ENCODE measurements at regions not wholly inside any gene's neighbourhood (a gene's known extent, or its start where the extent isn't known, plus 50 kb on each side); places are given as distances from the start of the nearest gene placed in this dataset.

DNA sequence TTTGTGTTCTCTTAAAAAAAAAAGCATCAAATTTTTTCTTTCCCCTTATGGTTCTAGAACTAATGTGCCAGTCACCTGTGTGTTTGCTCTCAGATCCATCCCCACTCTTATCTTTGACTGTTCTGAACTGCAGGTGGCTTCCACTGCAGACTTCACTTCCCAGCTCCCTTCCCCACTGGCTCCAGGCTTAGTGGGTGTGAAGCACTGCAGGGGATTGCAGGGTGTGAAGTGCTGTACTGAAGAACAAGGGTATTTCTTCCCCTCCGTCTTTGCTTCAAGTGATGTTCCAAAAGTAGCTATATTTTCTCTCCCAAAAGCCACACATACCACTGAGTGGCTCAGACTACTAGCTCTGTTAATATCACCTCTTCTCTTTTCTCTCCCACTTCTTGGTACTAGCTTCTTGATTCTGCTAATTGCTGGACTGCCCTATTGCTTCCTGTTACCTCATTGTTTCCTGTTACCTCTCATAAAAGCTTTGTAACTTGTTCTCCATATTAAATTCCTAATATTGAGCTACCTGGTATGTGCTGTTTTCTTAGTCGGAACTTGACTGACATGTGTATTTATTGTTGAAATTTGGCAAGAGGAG is 115.4 kb upstream of the PRICKLE1 start:
- DNase-seq = no peak

DNA sequence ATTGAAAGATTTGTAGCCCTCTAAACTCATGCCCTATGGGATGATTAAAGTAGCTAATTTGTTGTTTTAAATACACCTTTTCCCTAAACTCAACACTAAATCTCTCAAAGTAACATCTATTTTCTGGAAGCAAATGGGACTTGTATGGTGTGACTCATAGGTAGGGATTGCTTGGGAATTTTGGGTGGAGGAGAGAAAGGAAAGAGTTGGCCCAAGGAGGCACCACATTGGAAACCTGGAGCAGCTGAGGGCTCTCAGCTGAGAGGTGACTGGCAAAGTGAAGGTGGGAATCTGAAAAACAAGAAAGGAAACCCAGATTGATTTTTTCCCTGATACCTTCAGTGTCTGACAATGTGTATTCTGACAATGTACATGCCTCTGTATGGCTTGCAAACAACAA is 114.8 kb upstream of the PRICKLE1 start:
- no peak for DNase-seq

DNA sequence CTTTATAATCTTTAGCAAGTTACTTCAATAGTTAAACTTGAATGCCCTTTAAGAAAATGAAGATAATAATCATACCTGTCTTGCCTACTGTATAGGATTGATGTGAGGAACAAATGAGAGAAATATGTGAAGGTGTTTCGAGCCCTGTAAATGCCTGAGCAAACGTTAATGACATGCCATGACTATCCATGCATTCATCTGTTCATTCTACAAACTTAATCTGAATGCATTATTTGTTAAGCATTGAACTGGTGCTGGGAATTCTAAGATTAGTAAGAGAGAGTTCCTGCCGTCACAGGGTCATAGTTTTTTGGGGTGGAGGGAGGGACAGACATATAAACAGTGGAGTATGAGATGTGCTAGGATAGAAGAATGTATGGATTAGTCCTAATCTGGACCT is 111.5 kb upstream of the PRICKLE1 start:
- DNase-seq = no peak

DNA sequence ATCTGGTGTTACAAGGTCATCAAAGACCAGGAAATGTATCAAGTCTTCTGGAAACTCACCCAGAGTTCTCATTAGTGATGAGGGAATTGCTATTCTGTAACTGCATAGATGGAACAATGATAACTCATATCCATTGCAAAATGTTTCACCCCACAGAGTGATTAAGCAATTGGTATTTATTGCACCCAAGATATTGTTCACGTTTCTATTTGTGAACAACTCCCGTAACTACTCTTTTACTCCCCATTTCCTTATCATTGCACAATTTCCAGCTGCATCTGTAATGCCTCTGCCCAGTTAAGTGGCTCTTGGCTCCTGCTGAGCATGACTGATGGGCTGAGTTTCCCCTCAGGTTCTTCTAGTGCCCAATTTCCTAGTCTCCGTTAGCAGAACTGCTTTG is 108.7 kb upstream of the PRICKLE1 start:
- peak; percentile 78 for DNase-seq

DNA sequence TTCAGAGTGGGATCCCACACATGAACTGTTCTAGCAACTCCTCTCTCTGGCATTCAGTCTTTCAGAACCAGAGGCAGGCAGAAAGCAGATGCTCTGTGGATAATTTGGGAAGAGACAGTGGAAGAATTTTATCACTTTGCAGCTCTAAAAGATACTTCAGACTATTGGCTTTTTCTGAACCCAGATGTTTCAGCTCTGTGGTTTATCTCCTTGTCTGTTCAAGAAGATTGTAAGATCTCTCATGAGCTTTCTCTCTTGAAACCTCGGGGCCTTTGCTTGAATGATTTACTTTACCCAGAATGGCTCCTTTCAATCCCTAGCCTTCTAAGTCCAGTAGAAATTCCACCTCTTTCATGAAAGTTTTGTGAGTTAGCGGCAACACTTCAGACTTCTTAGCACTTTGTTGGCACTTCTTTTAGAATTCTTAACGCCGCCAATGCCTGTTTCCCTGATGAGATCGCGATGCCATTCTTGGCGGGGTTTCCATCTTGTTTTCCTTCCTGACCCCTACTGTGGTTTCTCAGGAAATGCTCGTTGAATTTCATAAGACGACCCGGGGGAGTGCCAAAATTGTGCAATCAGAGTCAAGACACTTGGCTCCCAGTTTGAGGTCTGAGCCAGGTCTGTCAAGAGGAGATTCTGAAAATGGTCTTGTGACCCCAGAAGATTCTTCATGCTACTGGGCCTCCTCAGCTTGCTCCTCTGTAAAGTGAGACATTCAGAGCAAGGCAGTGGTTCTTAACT is 107.0 kb upstream of the PRICKLE1 start:
- peak; percentile 80 for DNase-seq

DNA sequence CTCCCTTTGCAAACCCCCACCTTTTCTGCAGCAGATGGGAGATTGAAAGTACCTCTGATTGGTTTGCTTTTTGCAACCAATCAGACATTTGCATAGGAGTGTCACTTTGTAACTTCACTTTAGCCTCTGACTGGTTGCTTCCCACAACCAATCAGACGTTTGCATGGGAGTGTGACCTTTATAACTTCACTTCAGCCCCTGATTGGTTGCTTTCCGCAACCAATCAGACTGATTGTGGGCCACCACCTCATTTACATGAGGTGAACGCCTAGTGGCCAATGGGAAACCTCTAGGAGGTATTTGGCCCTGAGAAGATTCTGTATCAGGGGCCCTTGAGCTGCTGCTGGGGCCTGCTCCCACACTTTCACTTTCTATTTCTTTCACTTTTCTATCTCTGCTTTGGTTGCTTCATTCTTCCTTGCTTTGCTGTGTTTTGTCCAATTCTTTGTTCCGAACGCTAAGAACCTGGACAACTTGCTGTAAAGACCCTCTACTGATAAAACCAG is 106.0 kb upstream of the PRICKLE1 start:
- DNase-seq = peak; percentile 43

DNA sequence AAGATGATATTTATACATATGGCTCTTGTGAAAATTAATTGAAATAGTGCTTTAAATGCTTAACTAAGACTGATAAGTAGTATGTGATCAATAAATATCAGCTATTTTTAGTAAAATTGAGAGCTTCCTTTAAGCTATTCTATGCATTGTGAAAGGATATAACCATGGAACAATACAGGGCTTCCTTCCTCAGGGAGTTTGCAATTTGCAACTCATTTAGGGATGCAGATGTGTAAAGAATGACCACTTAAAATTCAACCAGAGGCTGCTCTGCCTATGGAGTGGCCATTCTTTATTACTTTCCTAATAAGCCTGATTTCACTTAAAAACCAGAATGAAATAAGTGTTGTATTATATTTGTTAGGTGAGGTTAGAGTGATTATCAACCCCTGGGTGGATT is 103.2 kb upstream of the PRICKLE1 start:
- DNase-seq = no peak

DNA sequence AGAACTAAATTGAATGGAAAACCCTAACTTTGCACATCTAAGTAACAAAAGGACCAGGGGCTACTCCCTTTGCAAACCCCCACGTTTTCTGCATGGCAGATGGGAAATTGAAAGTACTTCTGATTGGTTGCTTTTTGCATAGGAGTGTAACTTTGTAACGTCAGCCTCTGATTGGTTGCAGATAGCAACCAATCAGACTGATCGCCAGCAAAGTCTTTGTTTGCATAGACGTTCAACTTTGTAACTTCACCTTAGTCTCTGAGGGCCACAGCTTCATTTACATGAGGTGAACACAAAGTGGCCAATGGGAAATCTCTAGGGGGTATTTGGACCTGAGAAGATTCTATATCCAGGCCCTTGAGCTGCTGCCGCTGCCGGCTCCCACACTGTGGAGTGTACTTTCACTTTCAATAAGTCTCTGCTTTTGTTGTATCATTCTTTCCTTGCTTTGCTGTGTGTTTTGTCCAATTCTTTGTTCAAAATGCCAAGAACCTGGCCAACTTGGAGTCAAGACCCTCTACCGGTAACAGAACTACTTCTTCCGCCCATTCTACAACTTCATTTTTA is 102.5 kb upstream of the PRICKLE1 start:
- no peak for DNase-seq

DNA sequence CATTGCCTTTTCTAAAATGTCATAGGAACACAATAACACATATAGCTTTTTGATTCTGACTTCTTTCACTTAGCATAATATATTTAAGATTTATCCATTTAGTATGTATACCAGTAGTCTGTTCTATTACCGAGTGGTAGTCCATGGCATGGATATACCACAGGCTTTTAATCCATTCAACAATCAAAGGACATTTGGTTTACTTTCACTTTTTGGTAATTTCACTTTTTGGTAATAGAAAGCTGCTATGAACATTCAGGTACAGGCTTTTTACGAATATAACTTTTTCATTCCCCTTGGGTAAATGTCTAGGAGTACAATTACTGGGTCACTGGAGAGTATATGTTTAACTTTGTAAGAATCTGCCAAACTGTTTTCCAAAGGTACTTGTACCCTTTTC is 100.7 kb upstream of the PRICKLE1 start:
- no peak for DNase-seq

DNA sequence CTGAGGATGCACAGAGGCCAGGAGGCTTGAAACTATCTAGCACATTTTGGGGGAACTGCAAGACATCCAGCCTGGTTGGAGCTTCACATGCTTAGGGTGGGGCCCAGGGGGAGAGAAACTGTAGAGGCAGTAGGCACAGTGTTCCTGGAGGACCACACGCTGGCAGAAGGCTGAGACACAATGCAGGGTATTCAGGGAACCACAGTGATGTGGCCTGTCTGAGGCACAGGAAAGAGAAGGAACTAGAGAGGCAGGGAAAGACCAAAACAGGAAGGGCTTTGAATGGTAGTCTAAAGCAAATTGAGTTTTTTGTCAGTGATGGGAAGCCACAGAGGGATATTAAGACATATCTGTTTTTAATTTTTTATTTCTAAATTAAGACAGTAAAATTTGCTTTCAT is 100.2 kb upstream of the PRICKLE1 start:
- DNase-seq = no peak

DNA sequence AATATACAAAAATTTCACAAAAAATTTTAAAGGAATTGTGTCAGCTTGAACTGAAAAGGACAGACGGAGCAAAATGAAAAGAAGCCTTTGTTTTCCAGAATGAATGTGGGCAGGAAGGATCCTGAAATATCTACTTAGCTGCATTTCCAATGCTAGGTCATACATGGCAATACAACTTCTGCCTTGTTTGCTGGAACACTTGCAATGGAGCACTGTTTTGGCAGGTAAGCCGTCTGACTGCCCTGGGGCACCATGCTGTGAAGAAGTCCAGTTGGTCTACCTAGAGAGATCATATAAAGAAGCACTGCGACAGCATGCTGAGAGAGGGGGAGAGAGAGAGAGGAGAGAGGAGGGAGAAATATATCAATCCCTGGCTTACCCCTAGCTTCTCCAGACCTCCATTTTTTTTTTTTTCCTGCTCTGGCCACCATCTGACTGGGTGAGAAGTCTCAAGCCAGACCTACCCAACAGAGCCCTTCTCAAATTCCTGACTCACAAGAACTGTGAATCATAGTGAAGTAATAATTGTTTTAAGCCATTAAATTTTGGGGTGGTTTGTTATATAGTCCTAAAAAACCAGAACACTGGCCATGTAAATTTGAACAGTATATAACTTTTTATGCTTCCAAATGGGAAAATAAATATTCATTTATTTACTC is 97.1 kb upstream of the PRICKLE1 start:
- no peak for DNase-seq

DNA sequence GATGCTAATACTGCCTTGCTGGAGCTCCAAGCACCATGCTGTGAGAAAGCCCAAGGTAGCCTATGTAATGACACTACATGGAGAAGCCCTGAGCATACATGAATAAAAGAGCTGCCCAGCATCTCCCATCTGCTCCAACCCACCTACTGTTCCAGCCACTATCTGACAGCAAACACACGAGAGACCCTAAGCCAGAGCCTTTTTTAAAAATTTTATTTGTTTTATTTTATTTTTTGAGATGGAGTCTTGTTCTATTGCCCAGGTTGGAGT is 95.2 kb upstream of the PRICKLE1 start:
- DNase-seq = no peak

DNA sequence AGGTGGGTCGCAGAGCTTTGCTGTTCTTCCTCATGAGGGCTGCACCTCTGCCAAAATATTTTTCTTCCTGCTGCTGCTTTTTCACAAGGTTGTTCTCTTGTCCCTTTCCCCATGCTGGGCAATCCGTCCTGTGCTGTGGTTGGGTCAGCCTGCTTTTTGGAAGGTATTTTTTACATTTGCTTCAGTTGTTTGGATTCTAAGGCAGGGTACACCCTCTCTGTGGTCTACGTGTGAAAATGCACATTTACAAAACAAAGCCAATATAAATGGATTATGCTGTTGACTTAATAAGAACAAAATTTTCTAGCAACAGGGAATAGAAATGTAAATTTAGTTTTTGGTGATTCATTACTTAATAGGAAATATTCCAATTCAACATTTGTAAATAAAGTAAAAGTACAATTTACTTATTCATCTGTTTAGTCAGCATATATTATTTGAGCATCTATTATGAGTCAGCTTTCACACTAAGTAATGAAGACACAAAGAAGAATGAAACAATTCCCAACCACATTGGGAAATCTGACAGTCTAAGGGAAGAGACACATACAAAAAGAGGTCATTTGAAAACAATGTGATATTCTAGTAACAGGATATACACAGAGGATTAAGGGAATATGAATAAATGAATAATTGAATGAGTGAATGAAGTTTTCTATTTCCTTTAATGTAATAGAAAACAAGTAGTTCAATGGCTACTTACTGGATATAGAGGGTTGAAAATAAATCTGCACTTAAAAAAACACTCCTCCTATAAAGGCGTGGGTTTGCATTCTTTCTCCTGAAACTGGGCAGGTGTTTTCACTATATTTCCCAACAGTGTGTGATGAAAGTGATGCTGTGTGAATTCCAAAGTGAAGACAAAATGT is 94.6 kb upstream of the PRICKLE1 start:
- no peak for DNase-seq

DNA sequence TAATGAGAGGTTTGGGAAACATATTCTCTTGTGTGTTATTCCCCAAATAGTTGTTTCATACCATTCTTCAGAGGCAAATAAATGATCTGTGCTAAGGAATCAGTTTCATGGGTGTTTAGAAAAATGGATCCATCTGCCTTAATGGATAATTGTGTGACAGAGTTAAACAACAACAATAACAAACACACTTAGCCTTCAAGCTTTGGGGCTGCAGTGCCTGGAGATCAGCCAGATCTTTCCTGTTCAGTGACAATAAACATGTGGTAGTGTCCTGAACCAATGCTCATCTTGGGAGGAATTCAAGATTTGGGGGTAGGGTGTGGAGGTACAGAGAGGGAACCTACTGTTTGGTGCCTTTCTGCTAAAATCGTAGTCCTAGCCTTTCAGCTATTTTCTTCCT is 93.7 kb upstream of the PRICKLE1 start:
- DNase-seq = no peak

DNA sequence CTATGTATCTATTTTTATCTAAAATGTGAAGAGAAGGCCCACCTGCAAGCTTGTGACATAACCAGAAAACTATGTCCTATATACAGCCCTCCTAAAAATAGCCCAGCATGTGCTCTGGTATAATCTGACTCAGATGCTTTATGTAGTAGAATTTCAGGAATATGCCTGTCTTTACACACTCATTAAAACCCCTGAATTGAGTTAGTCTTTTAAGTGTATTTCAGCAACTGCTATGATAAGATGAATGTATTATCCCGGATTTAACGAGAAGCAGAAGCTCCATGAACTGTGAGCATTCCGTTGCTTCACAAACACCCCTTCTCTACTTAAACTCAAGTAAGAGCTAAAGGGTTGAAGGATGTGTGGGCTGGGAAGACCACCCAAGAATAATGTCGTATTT is 89.9 kb upstream of the PRICKLE1 start:
- no peak for DNase-seq

DNA sequence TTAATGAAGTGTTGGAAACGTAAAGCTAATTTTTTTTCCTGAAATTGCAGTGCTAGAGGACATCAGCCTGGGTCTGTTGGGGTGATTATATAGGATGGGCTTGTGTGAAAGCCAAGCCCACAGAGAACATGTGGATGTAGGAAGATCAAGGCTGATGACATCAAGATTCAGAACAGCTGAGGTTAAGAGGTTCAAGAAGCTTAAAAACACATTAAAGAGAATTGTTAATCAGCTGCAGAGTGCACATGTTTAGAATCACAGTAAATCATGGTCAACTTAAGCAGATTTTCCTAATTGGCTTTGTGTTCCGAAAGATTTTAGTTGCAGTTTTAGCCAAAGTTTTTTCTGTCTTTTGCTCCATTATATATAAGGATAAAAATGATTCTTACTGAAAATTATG is 87.9 kb upstream of the PRICKLE1 start:
- no peak for DNase-seq

DNA sequence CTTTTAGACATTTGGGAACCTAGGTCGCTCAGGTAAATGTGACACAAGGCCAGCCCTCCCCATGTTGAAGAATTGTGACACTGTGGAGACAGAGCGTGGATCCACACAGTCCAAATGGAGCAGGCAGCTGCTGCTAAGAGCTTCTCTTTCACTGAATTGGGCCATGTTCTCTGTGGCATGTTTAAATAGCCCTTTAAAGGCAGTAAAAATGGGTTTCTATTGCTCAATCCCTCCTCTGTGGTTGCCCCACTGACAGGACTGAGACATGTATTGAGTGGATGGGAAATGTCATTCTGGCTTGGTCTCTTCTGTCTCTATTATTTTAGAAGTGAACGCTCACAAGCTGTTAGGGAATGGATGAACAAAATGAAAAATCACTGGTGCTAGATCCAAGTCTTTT is 84.0 kb upstream of the PRICKLE1 start:
- DNase-seq = no peak

DNA sequence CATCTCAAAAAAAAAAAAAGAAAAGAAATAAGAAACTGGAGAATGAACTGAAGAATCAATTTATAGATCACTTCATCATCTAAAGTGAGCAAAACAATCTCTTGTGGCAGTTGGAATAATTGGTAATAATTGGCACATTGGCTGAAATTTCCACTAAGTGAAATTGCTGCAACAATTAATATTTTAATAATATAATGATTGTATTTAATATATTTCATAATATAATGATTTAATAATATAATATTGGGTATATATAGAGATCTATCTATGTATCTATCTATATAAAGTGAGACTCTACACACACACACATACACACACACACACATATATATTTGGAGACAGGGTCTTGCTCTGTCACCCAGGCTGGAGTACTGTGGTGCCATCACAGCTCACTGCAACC is 81.2 kb upstream of the PRICKLE1 start:
- DNase-seq = no peak

DNA sequence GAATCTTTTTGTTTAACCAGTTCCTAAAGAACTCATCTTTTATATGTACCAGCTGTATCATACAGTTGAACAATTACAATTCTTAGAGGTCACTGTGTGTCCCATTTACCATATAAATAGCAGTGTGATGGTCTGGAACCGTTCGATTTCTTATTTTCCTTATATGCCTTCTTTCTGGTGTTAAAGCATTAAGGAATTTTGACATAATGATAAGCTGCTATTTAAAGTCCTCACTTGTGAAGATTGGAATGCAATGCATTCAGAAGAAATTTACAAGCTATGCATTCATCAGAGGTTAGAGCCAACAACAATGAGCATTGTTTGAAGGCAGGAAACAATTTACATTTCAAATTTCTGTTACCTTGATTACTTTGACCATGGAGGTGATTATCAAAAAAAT is 80.0 kb upstream of the PRICKLE1 start:
- DNase-seq = no peak

DNA sequence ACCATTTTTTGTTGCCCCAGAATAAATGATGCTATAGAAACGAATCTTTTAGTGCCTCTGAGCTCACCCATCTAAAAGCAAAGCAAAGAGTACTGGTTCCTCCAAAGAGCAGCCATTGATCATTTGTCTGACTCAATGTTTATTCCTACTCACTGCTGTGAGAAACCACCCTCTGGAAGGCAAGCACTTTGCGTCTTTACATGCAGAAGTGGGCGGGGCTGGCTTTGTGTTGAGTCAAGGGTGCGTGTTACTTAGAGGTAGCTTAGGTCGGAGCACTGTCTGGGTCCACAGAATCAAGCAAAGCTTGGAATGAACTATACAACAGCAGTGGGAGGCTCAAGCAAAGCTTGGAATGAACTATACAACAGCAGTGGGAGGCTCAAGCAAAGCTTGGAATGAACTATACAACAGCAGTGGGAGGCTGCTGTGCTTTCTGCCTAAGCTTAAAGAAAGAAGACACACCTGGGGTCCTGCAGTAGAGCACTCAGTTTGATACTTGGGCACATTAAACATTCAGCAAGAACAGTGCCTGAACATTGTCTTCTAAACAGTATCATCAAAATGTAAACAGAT is 77.2 kb upstream of the PRICKLE1 start:
- DNase-seq = no peak

DNA sequence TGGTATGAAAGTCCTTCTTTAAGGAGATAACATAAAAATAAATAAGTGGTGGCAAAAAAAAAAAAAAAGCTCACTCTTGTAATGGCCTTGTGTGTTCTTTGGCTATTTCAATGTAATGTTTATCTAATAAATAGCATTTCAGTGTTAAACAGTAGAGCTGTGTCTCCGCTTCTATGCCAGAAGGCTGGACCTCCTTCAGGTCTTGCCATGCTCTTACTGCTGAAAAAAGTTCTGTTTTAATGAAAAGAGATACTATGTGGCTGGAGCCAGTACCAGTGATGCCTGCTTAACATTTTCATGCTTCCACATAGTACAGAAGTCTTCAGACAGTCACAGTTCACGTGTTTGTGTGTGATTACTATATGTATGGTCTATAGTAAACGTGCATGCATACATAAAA is 74.1 kb upstream of the PRICKLE1 start:
- DNase-seq = no peak

DNA sequence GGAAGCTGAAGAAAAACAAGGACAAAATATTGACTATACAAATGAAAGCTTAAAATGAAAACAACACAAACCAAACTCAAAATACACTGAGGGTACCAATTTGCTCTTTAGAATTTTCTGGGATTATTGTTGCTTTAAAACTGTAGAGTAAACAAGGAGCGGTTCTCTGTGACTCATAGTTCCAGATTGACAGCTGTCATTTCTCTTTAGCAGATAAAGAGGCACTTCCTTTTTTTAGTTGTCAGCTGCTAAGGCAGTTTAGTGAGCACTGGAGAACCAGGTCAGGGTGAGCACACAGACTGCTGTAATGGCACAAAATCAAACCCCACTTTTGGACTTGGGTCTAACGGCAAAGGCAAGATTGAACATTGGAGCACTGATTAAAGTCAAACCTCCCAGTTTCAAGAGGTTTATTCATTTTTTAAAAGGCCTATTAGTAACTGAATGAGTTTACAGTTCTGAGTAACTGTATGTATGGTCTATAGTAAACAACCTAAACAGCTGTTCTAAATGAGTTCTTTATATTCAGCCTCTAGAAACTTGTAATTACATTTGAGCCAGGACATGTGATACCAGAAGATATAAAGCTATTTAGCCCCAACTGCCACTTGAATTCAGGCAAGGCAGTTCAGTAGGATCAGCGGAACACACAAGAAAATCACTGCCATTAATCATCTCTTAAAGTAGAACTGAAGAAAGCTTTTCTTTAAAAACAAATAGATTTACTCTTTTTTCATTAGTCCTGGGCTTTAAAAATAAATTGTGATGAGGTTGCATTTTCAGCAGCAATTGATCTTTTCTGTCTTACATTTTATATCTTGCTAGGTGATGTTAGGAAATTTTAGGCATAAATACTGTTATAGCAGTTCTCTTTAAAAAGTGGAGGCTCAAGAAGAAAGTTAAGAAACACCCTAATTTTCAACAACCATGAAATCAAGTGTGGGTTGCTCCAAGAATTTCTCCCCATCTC is 71.7 kb upstream of the PRICKLE1 start:
- peak; percentile 4 for DNase-seq
